B cell (primary cell): ENCODE measurements at regions not wholly inside any gene's neighbourhood (a gene's known extent, or its start where the extent isn't known, plus 50 kb on each side); places are given as distances from the start of the nearest gene placed in this dataset.

Source experiments
- ATAC-seq: fragments of 200-7000 bp; cut with Tn5 transposase; one replicate; pipeline ENCODE4 v1.10.0; 2021; ENCODE audit warnings: low read depth, mild to moderate bottlenecking, moderate number of reproducible peaks, moderate library complexity
- CTCF ChIA-PET: fragments of 350-600 bp; sonication (Branson Sonifier 250); formaldehyde crosslinking; loops from one replicate; lab custom pipeline; 2021; ENCODE audit warnings: antibody characterized with exemption, inconsistent platforms; lab: Charles Lee
- POLR2A ChIA-PET: fragments of 350-600 bp; sonication (Branson Sonifier 250); formaldehyde crosslinking; loops from one replicate; lab custom pipeline; 2021; ENCODE audit warnings: antibody characterized with exemption; lab: Charles Lee
- DNase-seq: peaks from one replicate; pipeline ENCODE4 v3.0.0; 2013
- H2AFZ ChIP-seq: 2 replicates; pipeline ENCODE4 v1.6.1; 2012; ENCODE audit warnings: mild to moderate bottlenecking, low read depth, low read length; ENCODE audit not compliant: insufficient read depth, poor library complexity, severe bottlenecking
- H3K27ac ChIP-seq, 2 donors: 1 replicate in 1 of 2; 2 replicates in 1 of 2; pipeline ENCODE4 v1.5.1; 2012 to 2013; ENCODE audit warnings: low read length in 2 of 2, mild to moderate bottlenecking in 2 of 2, moderate library complexity in 1 of 2
- H3K27me3 ChIP-seq, 4 experiments: fragments of 200-600 bp in 1 of 4; sonication (generic) in 1 of 4; replicated peaks in 1 of 4; 1 replicate in 2 of 4; 2 replicates in 2 of 4; pipeline versions ENCODE4 v1.6.1 to v1.7.0; 2013 to 2016; ENCODE audit warnings: low read length in 3 of 4, mild to moderate bottlenecking in 2 of 4, mixed read lengths in 1 of 4, moderate library complexity in 1 of 4; ENCODE audit not compliant: insufficient read depth in 4 of 4, control insufficient read depth in 3 of 4; ENCODE audit errors: control extremely low read depth in 1 of 4
- H3K36me3 ChIP-seq, 2 experiments: replicated peaks in 1 of 2; 1 replicate in 1 of 2; 2 replicates in 1 of 2; pipeline versions ENCODE4 v1.6.1 to v1.7.1; 2013; ENCODE audit warnings: low read length in 1 of 2; ENCODE audit not compliant: insufficient read depth in 2 of 2, control insufficient read depth in 1 of 2; ENCODE audit errors: control extremely low read depth in 1 of 2, extremely low read depth in 1 of 2
- H3K4me1 ChIP-seq, 2 donors: fragments of 200-600 bp in 1 of 2; sonication (generic) in 1 of 2; 1 replicate in 1 of 2; 2 replicates in 1 of 2; pipeline versions ENCODE4 v1.5.1 to v1.6.1; 2013 to 2017; ENCODE audit warnings: low read length in 2 of 2; ENCODE audit not compliant: control insufficient read depth in 2 of 2, insufficient read depth in 2 of 2
- H3K4me2 ChIP-seq: replicated peaks from 2 replicates; pipeline ENCODE3; 2012; ENCODE audit warnings: mild to moderate bottlenecking, low read depth, low read length; ENCODE audit not compliant: poor library complexity, severe bottlenecking
- H3K4me3 ChIP-seq, 5 experiments: fragments of 200-600 bp in 1 of 5; sonication (generic) in 1 of 5; 1 replicate in 3 of 5; 2 replicates in 2 of 5; pipeline versions ENCODE4 v1.5.1 to v1.7.0; 2011 to 2016; ENCODE audit warnings: low read length in 4 of 5, mild to moderate bottlenecking in 4 of 5, low read depth in 2 of 5, control low read depth in 1 of 5, moderate library complexity in 1 of 5; ENCODE audit not compliant: insufficient read depth in 1 of 5; ENCODE audit errors: control extremely low read depth in 1 of 5, extremely low read depth in 1 of 5
- H3K79me2 ChIP-seq: fragments of 200-600 bp; sonication (generic); one replicate; pipeline ENCODE4 v1.6.0; 2016; ENCODE audit warnings: low read length; ENCODE audit not compliant: control insufficient read depth, insufficient read depth
- H3K9ac ChIP-seq: fragments of 200-600 bp; sonication (generic); 2 replicates; pipeline ENCODE4 v1.6.1; 2017; ENCODE audit warnings: mild to moderate bottlenecking, low read length, moderate library complexity
- H3K9me3 ChIP-seq, 3 donors: one replicate each; pipeline versions ENCODE4 v1.6.1 to v1.7.1; 2013; ENCODE audit warnings: low read length in 2 of 3; ENCODE audit not compliant: control insufficient read depth in 2 of 3, insufficient read depth in 1 of 3; ENCODE audit errors: control extremely low read depth in 1 of 3
- H4K20me1 ChIP-seq: 2 replicates; pipeline ENCODE4 v1.6.0; 2012; ENCODE audit warnings: mild to moderate bottlenecking, low read length; ENCODE audit not compliant: insufficient read depth, control insufficient read depth, poor library complexity, severe bottlenecking
- H3K27ac Mint-ChIP-seq: one replicate; pipeline ENCODE4 v1.8.0; 2021; ENCODE audit warnings: mixed read lengths
- H3K27me3 Mint-ChIP-seq: one replicate; pipeline ENCODE4 v1.8.0; 2021; ENCODE audit warnings: mixed read lengths
- H3K4me1 Mint-ChIP-seq: one replicate; pipeline ENCODE4 v1.8.0; 2021; ENCODE audit warnings: mixed read lengths
- H3K4me3 Mint-ChIP-seq: one replicate; pipeline ENCODE4 v1.8.0; 2021; ENCODE audit warnings: mixed read lengths
- H3K9me3 Mint-ChIP-seq: one replicate; pipeline ENCODE4 v1.8.0; 2022; ENCODE audit warnings: mixed read lengths; ENCODE audit not compliant: insufficient read depth
- CTCF ChIP-seq: fragments of 200-600 bp; IDR thresholded peaks from one replicate; pipeline ENCODE4 v1.8.0; 2022; ENCODE audit warnings: antibody characterized with exemption, mild to moderate bottlenecking
- EZH2 ChIP-seq: IDR thresholded peaks from 2 replicates; pipeline ENCODE4 v1.6.1; 2012; ENCODE audit warnings: borderline replicate concordance, low read depth, mild to moderate bottlenecking, moderate library complexity, low read length; ENCODE audit not compliant: insufficient read depth, poor library complexity, severe bottlenecking
- WGBS: methylation state at CpG from one replicate; pipeline ENCODE4 v1.1.5; 2013; ENCODE audit warnings: missing lambda C conversion rate; ENCODE audit not compliant: insufficient coverage; 5-methylcytosine and 5-hydroxymethylcytosine counted together
- intact Hi-C: fragments of 100-400 bp; cut with micrococcal nuclease; formaldehyde crosslinking; loops from one replicate; pipeline ENCODE4 v1.10.0; 2022

- DNase-seq: no peak
- no CpG with 5 or more reads among the region's 2 CpGs for WGBS
- CTCF ChIA-PET: no interaction called here
- Histone ChIP-seq H4K20me1 (no peaks in the 10 kb centered on the region), H3K4me3 (no peak overlapping the region), H3K9me3 (no peaks in the 10 kb centered on the region), H3K36me3 (no peaks in the 10 kb centered on the region), H3K27ac (no peak overlapping the region), H3K27me3 (no peaks in the 10 kb centered on the region), H3K9ac (no peak overlapping the region), H3K4me2 (no peak overlapping the region), H3K79me2 (no peaks in the 10 kb centered on the region), H3K4me1 (no peaks in the 10 kb centered on the region), H2AFZ (no peak overlapping the region)
- POLR2A ChIA-PET: no interaction called here
- intact Hi-C loops: no loop called here
- TF ChIP-seq EZH2: no peak
- TF ChIP-seq CTCF: no peak
- Mint-ChIP-seq H3K9me3 (peaks cover 3% of the 10 kb centered on the region), H3K27me3 (no peaks in the 10 kb centered on the region), H3K4me3 (no peak overlapping the region), H3K4me1 (no peaks in the 10 kb centered on the region), H3K27ac (no peak overlapping the region)
- no peak for ATAC-seq
Measured at GRCh38 chr4:62550121-62550520, 1350.0 kb downstream of the ADGRL3 start.

- no peaks in the 10 kb centered on the region for H3K4me1 Mint-ChIP-seq
Measured at GRCh38 chr4:62549601-62550000, 1349.5 kb downstream of the ADGRL3 start.

More at GRCh38 chr4:62549601-62550000, 1349.5 kb downstream of the ADGRL3 start:
- intact Hi-C loops: no loop called here
- Histone ChIP-seq H4K20me1 (no peaks in the 10 kb centered on the region), H3K9me3 (no peaks in the 10 kb centered on the region), H3K4me1 (no peaks in the 10 kb centered on the region), H3K9ac (no peak overlapping the region), H3K27ac (no peak overlapping the region), H3K27me3 (no peaks in the 10 kb centered on the region), H3K36me3 (no peaks in the 10 kb centered on the region), H3K4me3 (no peak overlapping the region), H3K4me2 (no peak overlapping the region), H2AFZ (no peak overlapping the region), H3K79me2 (no peaks in the 10 kb centered on the region)
- DNase-seq (no peak), ATAC-seq (no peak)
- ChIA-PET CTCF (no interaction called here), POLR2A (no interaction called here)
- no peaks in the 10 kb centered on the region for H3K27me3 Mint-ChIP-seq
- no peak overlapping the region for H3K27ac Mint-ChIP-seq
- WGBS: no CpG with 5 or more reads among the region's 1 CpG
- peaks cover 3% of the 10 kb centered on the region for H3K9me3 Mint-ChIP-seq
- TF ChIP-seq CTCF (no peak), EZH2 (no peak)
- no peak overlapping the region for H3K4me3 Mint-ChIP-seq
